SU-DHL-6 (cell line): ENCODE measurements at regions not wholly inside any gene's neighbourhood (a gene's known extent, or its start where the extent isn't known, plus 50 kb on each side); places are given as distances from the start of the nearest gene placed in this dataset.

Source experiments
- EZH2phosphoT487 ChIP-seq: fragments of 200-600 bp; sonication (generic), shearing (Covaris generic); conservative IDR thresholded peaks from 2 replicates; pipeline ENCODE4 v1.6.1; 2018; ENCODE audit warnings: mild to moderate bottlenecking, antibody characterized with exemption, low read length, moderate library complexity, mixed read lengths
- TF ChIP-seq, protein P1 (sequence below): fragments of 200-600 bp; sonication (generic); IDR thresholded peaks from one replicate; pipeline ENCODE4 v1.5.1; 2017; ENCODE audit warnings: antibody characterized with exemption, mild to moderate bottlenecking, low read length, moderate library complexity; ENCODE audit not compliant: insufficient read depth, poor library complexity, severe bottlenecking

DNA sequence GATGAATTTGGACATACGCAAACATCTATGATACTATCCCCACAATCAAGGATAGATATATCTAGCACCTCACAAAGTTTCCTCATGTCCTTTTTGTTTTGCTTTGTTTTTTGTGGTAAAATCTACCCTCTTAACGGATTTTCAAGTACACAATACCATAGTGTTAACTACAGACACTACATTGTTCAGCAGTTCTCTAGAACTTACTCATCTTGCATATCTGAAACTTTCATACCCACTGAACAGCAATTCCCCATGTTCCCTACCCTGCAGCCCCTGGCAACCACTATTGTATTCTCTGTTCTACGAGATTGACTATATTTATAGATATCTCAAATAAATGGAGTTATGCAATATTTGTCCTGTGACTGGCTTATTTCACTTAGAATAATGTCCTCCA is 58.1 kb upstream of the TJP1 start:
- TF ChIP-seq, protein P1, sequence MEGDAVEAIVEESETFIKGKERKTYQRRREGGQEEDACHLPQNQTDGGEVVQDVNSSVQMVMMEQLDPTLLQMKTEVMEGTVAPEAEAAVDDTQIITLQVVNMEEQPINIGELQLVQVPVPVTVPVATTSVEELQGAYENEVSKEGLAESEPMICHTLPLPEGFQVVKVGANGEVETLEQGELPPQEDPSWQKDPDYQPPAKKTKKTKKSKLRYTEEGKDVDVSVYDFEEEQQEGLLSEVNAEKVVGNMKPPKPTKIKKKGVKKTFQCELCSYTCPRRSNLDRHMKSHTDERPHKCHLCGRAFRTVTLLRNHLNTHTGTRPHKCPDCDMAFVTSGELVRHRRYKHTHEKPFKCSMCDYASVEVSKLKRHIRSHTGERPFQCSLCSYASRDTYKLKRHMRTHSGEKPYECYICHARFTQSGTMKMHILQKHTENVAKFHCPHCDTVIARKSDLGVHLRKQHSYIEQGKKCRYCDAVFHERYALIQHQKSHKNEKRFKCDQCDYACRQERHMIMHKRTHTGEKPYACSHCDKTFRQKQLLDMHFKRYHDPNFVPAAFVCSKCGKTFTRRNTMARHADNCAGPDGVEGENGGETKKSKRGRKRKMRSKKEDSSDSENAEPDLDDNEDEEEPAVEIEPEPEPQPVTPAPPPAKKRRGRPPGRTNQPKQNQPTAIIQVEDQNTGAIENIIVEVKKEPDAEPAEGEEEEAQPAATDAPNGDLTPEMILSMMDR: no peak
- no peak for TF ChIP-seq EZH2phosphoT487
